Central memory CD4-positive, alpha-beta T cell (primary cell): ENCODE measurements at regions not wholly inside any gene's neighbourhood (a gene's known extent, or its start where the extent isn't known, plus 50 kb on each side); places are given as distances from the start of the nearest gene placed in this dataset.

Source experiments
- DNase-seq: peaks from one replicate; pipeline ENCODE4 v3.0.0; 2022

- no peak for DNase-seq
These were observed 98.1 kb upstream of the CCL2 start for GRCh38 chr17:34156741-34157589.

GRCh38 chr17:34161690-34162089 lies 93.4 kb upstream of the CCL2 start:
- DNase-seq: no peak

- no peak for DNase-seq
These were observed 92.0 kb upstream of the CCL2 start for GRCh38 chr17:34163123-34163522.

GRCh38 chr17:34163646-34164045 lies 91.4 kb upstream of the CCL2 start:
- no peak for DNase-seq

GRCh38 chr17:34164837-34165236 lies 90.2 kb upstream of the CCL2 start:
- DNase-seq: no peak

- DNase-seq: no peak
These were observed 88.7 kb upstream of the CCL2 start for GRCh38 chr17:34166352-34166751.

GRCh38 chr17:34167354-34167753 lies 87.7 kb upstream of the CCL2 start:
- no peak for DNase-seq

GRCh38 chr17:34168989-34169388 lies 86.1 kb upstream of the CCL2 start:
- no peak for DNase-seq

GRCh38 chr17:34169496-34169895 lies 85.6 kb upstream of the CCL2 start:
- DNase-seq: no peak

- peak; percentile 16 for DNase-seq
These were observed 83.8 kb upstream of the CCL2 start for GRCh38 chr17:34171245-34171818.

GRCh38 chr17:34172390-34172918 lies 82.6 kb upstream of the CCL2 start:
- no peak for DNase-seq

GRCh38 chr17:34173241-34173640 lies 81.8 kb upstream of the CCL2 start:
- DNase-seq: no peak

GRCh38 chr17:34174496-34174895 lies 80.6 kb upstream of the CCL2 start:
- no peak for DNase-seq

- DNase-seq: no peak
These were observed 78.6 kb upstream of the CCL2 start for GRCh38 chr17:34176440-34176839.

GRCh38 chr17:34177642-34178041 lies 77.4 kb upstream of the CCL2 start:
- no peak for DNase-seq

- no peak for DNase-seq
These were observed 77.0 kb upstream of the CCL2 start for GRCh38 chr17:34178092-34178491.

- no peak for DNase-seq
These were observed 72.9 kb upstream of the CCL2 start for GRCh38 chr17:34182036-34182803.

GRCh38 chr17:34195987-34196386 lies 59.1 kb upstream of the CCL2 start:
- no peak for DNase-seq

GRCh38 chr17:34198519-34198918 lies 56.6 kb upstream of the CCL2 start:
- no peak for DNase-seq

- DNase-seq: no peak
These were observed 55.6 kb upstream of the CCL2 start for GRCh38 chr17:34199454-34199853.

GRCh38 chr17:34199932-34200534 lies 55.1 kb upstream of the CCL2 start:
- DNase-seq: peak; percentile 50

GRCh38 chr17:34201225-34201624 lies 53.9 kb upstream of the CCL2 start:
- DNase-seq: no peak

- no peak for DNase-seq
These were observed 53.3 kb upstream of the CCL2 start for GRCh38 chr17:34201767-34202166.
